Fibroblast of the aortic adventitia (primary cell): ENCODE measurements at regions not wholly inside any gene's neighbourhood (a gene's known extent, or its start where the extent isn't known, plus 50 kb on each side); places are given as distances from the start of the nearest gene placed in this dataset.

Source experiments
- DNase-seq: peaks from one replicate; pipeline ENCODE4 v3.0.0-alpha.2; 2010; ENCODE audit warnings: low read depth
- H3K4me3 ChIP-seq: 2 replicates; pipeline ENCODE4 v1.5.1; 2011; ENCODE audit warnings: low read depth, mild to moderate bottlenecking, control low read depth, low read length, moderate library complexity
- CTCF ChIP-seq: IDR thresholded peaks from 2 replicates; pipeline ENCODE4 v1.5.1; 2011; ENCODE audit warnings: mild to moderate bottlenecking, low read length, control low read depth, inconsistent platforms; ENCODE audit not compliant: insufficient read depth

- DNase-seq = no peak
- TF ChIP-seq CTCF = no peak
- H3K4me3 ChIP-seq = no peak overlapping the region
Observed at GRCh38 chr22:49183826-49184216, 643.9 kb downstream of the BRD1 start.

GRCh38 chr22:49183208-49183825 lies 644.4 kb downstream of the BRD1 start:
- TF ChIP-seq CTCF = no peak

GRCh38 chr22:49182416-49182815 lies 645.3 kb downstream of the BRD1 start:
- TF ChIP-seq CTCF = no peak
- DNase-seq = no peak
- no peak overlapping the region for H3K4me3 ChIP-seq

More at GRCh38 chr22:49183208-49183825, 644.4 kb downstream of the BRD1 start:
- DNase-seq = no peak
- no peak overlapping the region for H3K4me3 ChIP-seq

- TF ChIP-seq CTCF = no peak
- DNase-seq = no peak
- no peak overlapping the region for H3K4me3 ChIP-seq
Observed at GRCh38 chr22:49181942-49182341, 645.7 kb downstream of the BRD1 start.

- DNase-seq = no peak
- TF ChIP-seq CTCF = no peak
Observed at GRCh38 chr22:49181431-49181830, 646.2 kb downstream of the BRD1 start.

GRCh38 chr22:49180683-49181024 lies 647.0 kb downstream of the BRD1 start:
- no peak for TF ChIP-seq CTCF
- DNase-seq = no peak
- H3K4me3 ChIP-seq = no peak overlapping the region

More at GRCh38 chr22:49181431-49181830, 646.2 kb downstream of the BRD1 start:
- H3K4me3 ChIP-seq = no peak overlapping the region

GRCh38 chr22:49179886-49180682 lies 647.6 kb downstream of the BRD1 start:
- TF ChIP-seq CTCF = no peak
- no peak for DNase-seq

More at GRCh38 chr22:49179886-49180682, 647.6 kb downstream of the BRD1 start:
- H3K4me3 ChIP-seq = no peak overlapping the region
